ENCODE measurements at regions not wholly inside any gene's neighbourhood (a gene's known extent, or its start where the extent isn't known, plus 50 kb on each side); places are given as distances from the start of the nearest gene placed in this dataset.
A peak's percentile ranks its signal among the peaks of the same experiment; 100 is the strongest.

DNA sequence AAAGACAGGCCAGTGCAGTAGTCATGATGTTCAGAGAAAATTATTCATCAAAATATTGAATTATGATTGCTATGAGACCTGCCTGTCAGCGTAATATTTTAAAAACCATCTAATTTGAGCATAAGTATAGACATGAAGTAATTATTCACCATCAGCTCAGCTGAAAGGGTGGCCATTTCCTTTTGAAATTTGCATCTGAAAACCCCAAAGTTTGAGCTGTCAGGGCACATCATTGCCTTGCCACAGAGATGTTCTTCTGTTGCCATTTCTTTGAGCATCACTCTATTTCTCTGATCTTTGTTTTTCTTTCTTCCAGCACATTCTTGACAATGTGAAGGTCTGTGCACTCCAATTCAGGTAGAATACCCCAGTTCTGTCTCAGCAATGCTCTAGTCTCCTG is 147.5 kb upstream of the RHOBTB1 start:
- no peak for DNase-seq (ENCODE audit: low spot score)

DNA sequence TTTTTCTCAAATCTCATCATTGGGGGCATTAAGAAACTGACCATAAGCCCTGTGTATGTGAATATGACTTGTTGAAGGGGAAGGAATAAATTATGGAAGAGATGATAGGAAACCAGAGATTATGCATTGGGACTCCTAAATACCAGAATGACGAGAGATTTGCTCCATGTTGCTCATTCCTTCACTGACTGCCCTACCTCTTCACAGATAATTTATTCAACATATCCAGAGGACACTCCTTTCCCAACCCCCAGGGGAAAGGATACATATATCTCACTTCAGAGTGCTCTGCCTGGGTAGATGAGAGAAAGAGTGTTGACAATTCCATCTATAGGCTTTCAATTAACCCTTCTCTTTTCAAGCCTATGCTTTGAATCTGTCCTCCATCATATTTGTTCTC is 145.3 kb upstream of the RHOBTB1 start:
- no peak for DNase-seq (ENCODE audit: low spot score)

DNA sequence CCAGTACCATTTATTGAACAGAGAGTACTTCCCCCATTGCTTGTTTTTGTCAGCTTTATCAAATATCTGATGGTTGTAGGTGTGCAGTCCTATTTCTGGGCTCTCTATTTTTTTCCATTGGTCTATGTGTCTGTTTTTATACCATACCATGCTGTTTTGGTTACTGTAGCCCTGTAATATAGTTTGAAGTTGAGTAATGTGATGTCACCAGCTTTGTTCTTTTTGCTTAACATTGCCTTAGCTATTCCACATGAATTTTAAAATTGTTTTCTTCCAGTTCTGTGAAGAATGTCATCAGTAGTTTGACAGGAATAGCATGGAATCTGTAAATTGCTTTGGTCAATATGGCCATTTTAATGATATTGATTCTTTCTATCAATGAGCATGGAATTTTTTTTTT is 140.5 kb upstream of the RHOBTB1 start:
- DNase-seq (ENCODE audit: low spot score): no peak

DNA sequence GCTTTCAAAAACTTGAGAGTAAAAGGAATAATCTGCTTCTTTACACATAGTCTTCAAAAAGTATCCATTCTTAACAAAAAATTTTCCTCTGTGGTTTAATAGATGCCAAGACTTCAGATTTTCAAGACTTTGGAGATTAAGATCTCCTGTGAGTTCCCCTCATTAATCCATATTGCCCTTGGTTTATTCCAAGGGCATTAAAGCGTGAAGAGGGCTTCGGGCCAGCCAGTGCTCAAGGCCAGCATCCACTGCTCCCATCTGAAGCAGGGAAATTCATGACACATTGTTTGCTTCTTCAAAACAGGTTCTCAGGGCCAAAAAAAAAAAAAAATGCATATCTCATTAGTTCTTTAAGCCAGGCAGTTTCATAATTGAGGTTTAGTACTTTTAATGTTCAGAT is 137.3 kb upstream of the RHOBTB1 start:
- no peak for DNase-seq (ENCODE audit: low spot score)

DNA sequence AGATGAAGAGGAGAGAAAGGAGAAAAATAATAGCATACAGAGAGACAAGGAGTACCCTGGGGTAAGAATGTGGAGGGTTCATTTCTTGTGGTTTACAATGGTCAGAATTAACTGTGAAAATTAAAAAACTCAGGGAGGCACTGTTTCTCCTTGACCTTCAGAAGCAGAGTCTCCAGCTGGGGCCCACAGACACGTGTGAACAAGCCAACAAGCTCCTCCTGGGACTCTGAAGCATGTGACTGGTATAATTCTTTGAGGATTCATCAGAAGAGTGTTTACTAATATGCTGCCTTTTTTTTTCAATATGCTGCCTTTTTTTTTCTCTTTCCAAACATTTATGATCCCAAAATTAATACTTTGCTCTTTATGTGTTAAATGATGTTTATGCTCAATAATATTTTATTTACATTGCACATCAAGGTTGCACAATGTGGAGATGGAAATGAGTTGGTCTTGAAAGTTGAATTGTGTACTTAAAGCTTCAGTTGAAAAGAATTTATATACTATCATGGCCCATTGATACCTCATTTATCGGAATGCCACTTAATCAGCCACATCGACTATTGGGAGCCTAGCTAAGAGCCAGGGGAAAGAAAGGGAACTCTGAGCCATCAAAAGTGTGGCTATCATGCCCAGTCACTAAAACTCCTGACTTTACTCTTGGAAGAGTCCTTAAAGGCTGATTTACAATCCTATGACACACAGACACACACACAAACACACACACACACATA is 134.7 kb upstream of the RHOBTB1 start:
- no peak for DNase-seq (ENCODE audit: low spot score)

DNA sequence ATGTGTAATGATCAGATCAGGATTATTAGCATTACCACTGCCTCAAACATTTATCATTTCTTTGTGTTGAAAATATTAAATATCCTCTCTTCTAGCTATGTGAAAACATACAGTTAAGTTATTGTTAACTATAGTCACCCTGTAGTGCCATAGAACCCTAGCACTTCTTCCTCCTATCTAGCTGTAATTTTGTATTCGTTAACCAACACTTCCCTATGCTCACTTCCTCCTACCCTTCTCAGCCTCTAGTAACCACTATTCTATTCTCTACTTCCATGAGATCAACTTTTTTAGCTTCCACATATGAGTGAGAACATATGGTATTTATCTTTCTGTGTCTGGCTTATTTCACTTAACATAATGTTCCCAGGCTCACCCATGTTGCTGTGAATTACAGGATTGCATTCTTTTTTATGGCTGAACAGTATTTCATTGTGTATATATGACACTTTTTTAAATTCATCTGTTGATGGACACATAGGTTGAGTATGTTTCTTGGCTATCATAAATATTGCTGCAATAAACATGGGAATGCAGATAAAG is 132.7 kb upstream of the RHOBTB1 start:
- no peak for DNase-seq (ENCODE audit: low spot score)

DNA sequence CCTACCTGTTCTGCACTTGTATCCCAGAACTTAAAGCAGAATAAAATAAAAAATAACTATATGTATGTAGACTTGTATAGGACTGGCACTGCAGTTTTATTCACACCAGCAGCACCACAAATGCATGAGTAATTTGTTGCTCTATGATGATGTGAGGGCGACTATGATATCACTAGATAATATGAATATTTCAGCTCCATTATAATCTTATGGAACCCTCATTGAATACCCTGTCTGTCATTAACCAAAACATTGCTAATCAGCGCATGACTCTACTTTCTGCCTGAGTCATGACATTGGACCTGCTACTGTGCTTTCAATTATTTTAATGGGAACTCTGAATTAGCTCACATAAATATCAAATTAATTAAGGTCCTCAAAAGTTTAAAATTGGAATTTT is 129.4 kb upstream of the RHOBTB1 start:
- DNase-seq (ENCODE audit: low spot score): no peak

DNA sequence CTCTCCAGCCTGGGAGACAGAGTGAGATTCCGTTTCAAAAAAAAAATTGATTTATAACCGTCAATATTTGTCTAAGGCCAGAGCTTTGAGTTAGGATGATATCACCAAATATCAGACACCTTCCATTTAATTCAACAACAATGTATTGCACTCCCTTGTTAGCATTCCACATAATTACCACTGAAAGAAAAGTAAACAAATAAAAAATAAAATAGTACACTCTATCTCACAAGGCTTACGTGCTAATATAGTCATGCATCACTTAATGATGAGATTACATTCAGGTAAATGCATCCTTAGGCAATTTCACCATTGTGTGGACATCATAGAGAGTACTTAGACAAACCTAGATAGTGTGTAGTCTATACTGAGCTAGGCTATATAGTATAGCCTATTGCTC is 127.6 kb upstream of the RHOBTB1 start:
- DNase-seq (ENCODE audit: low spot score): no peak

DNA sequence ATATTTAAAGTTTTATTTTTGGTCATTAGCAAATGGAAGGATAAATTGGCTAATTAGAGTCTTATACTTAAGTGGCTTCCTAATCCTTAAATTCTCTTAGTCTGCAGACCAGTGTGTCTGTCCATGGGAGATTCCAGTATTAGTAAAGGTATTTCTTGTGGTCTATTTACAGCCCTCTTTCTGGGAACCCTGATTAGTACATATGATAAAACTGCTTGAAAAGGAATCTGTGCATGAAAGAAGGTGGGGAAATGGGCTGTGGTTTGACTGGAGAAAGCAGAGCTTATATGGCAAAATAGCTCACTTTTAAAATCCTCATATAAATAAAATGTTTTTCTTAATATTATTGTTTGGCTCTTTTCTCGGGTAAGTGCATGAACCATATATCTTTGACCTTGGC is 124.5 kb upstream of the RHOBTB1 start:
- DNase-seq (ENCODE audit: low spot score): no peak

DNA sequence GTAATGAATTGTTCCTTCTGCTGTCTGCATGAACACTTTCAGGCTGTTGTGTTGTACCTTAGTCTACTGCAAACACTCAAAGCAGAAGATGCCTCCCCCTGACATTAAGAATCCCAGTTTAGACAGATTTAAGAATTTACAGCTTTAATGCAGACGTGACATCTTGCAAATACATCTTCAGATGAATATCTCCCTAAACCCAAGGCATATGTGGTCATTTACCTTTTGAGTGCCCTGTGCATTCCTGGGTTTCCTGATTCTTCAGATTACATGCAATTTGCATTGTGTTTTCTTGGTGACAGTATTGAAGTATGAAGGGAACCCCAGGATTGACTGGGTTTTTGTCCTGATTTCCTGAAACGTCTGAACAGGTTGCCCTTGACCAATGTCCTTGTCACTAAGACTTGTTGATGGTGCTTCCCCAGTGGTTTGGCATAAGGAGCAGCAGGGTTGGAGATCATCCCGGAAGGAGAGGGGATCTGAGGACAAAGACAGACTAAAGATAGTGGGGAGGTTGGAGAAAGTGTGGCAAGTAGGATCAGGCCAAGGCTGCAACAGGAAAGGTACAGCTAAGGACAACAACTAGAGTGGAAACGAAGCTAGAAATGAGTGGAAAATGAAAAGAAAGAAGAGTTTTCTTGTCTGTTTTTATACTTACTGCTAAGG is 123.8 kb upstream of the RHOBTB1 start:
- DNase-seq (ENCODE audit: low spot score): no peak

DNA sequence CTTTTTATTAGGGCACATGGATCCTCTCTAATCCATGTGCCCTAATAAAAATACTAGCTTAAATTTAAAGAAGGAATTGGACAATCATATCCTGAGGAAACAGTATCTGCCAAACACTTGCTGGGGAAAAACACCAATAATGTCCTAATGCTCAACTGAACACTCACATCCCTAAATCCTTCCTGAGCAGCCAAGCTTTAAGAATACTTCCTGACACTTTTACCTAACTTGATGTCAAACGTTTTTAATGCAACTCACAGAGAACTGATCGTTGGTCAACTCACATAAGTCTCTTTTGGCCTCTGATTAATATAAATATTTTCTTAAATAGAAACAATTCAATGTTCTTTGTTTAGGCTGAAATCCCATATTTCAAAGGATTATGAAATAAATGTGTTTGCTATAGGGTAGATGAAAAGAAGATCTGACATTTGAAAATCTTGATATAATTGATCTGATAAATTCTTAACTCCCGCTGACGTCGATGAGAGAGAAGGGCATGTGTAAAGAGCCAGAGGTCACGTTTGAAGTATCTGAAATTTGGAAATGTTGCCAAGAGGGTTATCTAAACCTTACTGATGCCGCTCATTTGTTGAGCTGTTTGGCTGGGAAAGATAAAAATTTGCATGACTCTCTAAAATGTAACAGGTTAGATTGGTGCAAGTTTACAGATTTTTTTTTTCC is 122.8 kb upstream of the RHOBTB1 start:
- DNase-seq (ENCODE audit: low spot score): no peak

DNA sequence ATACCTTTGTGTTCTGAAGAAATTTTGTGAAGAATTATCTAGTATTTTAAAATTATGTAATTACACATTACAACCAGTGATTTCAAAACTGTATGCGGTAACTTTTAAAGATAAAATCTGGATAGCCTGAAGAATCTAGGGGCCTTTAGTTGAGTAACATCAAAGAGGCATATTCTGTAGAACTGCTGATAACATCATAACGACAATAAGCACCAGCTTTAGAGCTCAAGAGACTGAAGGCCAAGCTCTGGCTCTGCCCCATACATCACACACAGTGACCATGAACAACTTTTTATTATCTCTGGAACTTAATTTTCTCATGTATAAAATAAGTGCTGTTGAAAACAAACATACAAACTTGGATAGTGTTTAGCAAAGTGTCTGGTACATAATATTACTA is 121.1 kb upstream of the RHOBTB1 start:
- no peak for DNase-seq (ENCODE audit: low spot score)

DNA sequence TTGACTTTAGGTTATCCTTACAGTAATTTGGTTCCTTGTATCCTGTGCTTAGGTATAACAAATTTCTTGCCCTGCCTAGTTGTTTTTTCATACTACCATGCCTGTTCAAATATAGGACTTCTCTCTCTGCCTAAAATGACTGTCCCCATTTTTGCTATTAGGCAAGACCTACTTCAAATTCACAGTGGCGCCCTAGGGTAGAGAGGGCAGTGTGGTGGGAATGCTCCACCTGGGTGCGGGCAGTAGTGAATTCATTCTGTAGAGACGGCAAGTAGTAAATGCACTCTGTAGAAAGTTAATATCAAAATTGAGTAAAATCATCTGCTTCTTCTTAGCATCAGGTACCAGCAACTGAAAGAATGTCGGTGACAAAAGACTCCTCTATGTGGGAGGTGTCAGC is 120.4 kb upstream of the RHOBTB1 start:
- DNase-seq (ENCODE audit: low spot score): no peak

DNA sequence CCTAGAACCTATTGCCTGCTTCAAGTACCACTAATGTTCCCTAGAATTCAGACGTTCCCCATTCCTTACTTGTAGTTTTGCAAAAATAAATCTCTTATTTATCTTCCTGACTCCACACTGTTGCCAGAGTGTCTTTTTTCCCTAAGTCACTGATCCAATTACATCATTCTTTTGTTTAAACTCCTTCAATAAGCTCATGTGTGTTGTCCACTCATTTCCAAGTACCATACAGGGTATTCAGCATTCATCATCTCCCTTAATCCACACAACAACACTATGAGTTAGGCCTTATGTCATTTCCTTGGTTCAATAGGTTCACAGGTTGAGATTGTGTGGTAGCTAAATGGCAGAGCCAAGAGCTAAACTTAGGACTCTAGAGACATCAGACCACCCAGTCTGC is 119.9 kb upstream of the RHOBTB1 start:
- DNase-seq (ENCODE audit: low spot score): peak; percentile 35

DNA sequence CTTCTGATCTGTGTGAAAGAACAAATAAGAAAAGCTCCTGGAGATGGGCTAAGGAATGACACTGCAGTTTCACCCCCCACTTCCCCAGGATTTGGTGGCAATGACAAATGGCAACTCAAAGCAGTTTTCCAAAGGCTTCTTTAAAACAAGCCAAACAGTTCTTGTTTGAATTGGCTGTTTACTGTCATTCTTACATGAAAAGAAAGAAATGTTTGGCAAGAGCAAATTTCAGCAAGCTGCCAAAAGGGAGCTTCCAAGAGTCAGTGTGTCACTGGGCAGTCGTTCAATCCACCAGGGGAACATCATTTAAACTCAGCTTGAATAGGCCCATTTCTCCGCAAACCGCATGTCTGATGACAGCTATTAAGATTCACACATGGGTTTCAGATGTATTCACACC is 119.0 kb upstream of the RHOBTB1 start:
- DNase-seq (ENCODE audit: low spot score): no peak

DNA sequence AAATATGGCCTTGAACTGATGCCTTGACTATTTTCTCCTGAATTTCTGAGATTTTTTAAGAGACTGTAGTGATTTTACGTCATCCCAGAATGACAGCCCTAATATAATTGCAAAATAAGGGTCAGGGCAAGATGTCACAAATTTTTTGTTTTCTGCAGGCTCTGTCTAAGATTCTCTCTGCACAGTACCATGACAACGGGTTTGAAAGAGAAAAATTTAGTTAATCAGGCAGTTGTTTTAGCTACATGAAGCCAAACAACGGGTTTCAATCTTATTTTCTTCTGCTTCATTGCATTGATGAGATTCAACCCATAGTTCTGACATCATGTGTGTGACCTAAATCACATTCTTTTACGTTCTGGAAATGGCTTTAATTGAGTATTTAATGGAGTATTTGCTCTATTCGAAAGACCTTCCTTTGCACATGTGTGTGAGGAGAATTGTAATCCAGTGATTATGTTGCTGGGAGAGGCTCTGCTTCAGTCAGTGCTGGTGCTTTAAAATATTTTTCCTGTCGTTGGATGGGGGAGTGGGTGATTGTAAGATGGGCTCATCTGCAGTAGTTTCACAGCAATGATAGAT is 118.0 kb upstream of the RHOBTB1 start:
- DNase-seq (ENCODE audit: low spot score): no peak

DNA sequence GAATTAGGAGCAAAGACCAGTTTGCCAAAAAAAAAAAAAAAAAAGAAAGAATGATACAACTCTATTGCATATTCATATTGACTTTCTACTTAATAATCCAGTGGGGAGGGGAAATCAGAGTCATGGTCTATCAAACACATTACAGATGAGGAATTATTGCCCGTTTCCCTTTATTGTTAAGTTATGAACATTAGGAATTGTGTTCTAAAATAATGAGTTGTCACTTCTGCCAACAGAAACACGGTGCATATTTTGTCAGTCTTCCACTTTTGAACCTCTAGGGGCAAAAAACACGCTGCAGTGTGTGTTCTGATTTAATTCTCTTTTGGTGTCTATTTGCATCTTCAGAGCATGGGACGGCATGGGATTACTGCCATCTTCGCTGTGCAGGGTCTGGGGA is 115.7 kb upstream of the RHOBTB1 start:
- no peak for DNase-seq (ENCODE audit: low spot score)

DNA sequence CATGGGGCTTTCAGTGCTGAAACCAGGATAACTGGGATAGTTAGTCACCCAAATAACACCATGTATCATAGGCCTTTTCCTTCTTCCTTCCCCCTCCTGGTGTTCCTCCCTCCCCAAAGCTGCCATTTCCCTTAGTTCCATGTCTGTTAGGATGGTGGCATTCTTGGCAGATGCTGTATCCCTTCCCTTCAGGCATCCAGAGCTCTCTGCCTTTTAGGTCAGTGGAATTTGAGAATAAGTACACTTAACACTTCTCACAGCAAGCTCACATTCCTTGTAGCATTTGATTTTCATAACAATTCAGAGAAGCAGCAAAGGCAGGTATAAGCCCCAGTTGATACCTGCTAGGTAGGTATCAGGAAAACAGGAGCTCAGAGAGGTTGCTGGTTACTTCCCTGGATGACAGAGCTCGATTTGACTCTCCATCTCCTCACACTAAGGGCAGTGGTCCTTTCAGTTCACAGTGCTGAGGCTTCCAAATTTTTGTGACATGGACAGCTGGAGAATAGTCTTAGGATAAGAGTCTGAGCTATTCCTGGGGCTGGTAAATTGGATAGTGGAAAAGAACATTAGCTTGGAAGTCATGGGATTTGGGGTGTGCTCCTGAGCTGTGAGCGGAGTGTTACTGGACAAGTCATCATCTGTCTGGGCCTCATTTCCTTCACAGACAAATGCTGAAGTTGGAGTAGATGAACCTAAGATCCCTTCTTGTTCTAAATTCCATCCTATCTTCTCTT is 108.7 kb upstream of the RHOBTB1 start:
- no peak for DNase-seq (ENCODE audit: low spot score)

DNA sequence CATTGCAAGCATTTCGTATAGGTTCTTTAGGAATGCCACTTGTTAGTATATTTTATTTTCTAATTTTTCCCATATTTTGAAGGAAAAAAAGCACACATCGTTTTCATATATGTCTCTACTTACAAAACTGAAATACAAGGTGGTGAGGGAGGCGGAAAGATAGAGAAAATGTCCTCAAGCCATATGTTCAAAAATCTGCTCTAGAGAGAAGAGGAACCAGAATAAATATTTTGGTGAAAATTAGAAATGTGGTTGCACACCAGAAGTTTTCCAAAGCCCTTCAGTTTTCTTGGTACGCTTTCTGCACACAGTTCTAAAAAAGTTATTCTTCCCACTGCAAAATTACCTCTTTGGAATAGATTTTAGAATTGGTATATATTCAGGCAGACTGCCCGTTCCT is 107.4 kb upstream of the RHOBTB1 start:
- DNase-seq (ENCODE audit: low spot score): no peak

DNA sequence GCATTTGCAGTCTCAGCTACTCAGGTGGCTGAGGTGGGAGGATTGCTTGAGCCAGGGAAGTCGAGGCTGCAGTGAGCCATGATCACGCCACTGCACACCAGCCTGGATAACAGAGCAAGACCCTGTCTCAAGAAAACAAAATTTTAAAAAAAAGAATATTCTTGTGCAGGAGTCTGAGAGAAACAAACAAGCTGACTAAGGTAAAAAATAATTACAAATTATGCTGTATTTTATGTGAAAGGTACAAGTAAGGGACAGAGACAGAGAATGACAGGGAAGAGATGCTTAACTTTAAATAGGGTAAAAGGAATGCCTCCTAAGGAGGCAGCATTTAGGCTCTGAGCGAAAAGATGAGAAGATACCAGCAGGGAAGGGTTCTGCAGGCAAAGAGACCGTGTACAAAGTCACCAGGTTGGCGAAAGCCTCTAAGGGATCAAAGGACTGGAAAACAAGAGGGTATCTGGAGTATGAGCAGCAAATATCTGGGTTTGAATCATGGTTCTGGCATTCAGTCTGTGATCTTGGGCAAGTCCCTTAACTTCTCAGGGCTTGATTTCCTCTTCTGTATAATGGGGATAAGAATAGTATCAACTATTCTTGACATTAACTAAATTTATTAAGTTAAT is 106.2 kb upstream of the RHOBTB1 start:
- no peak for DNase-seq (ENCODE audit: low spot score)

DNA sequence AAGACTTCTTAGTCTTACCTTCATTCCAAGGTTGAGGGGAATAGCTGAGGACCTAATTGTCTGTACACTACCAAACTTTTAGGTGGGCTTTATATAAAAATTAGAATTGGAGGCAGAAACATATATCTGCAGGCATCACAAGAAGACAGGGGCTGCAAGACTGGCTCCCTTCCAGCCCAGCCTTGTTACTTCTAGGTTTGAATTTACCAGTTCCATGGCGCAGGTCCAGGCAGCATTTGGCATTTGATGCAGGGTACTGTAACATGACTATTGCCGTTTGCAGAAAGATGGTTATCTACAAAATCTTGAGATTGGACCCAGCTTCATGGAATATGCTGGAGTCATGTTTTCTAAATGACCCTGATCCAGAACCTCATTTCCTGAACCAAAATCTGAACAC is 105.4 kb upstream of the RHOBTB1 start:
- DNase-seq (ENCODE audit: low spot score): no peak
